Esophagus muscularis mucosa (tissue), 3 donors: ENCODE measurements at regions not wholly inside any gene's neighbourhood (a gene's known extent, or its start where the extent isn't known, plus 50 kb on each side); places are given as distances from the start of the nearest gene placed in this dataset.
"Not testable (repeated sequence)": the region's sequence is repeated elsewhere in the genome, so short reads cannot be mapped to it uniquely, and the experiment has no call there.

ENCODE experiments used
- CTCF ChIP-seq, 3 experiments: fragments of 200-600 bp in 2 of 3; fragments of 450-650 bp in 1 of 3; sonication (generic) in 2 of 3; IDR thresholded peaks; one replicate each; pipeline ENCODE4 v1.5.1; 2017 to 2019; ENCODE audit warnings: antibody characterized with exemption in 3 of 3, mild to moderate bottlenecking in 2 of 3, moderate library complexity in 1 of 3
- POLR2AphosphoS5 ChIP-seq, 2 donors: sonication (generic); formaldehyde crosslinking; IDR thresholded peaks; one replicate each; pipeline ENCODE4 v1.6.1; 2017; ENCODE audit warnings: antibody characterized with exemption in 2 of 2

- TF ChIP-seq CTCF, POLR2AphosphoS5 (IDR thresholded peaks at IDR 0.05): not testable (repeated sequence)
Observed at GRCh38 chr4:9102471-9103147, 67.6 kb upstream of the FAM90A26 start.
